ENCODE measurements at regions not wholly inside any gene's neighbourhood (a gene's known extent, or its start where the extent isn't known, plus 50 kb on each side); places are given as distances from the start of the nearest gene placed in this dataset.
"Not testable (repeated sequence)": the region's sequence is repeated elsewhere in the genome, so short reads cannot be mapped to it uniquely, and the experiment has no call there.

DNA sequence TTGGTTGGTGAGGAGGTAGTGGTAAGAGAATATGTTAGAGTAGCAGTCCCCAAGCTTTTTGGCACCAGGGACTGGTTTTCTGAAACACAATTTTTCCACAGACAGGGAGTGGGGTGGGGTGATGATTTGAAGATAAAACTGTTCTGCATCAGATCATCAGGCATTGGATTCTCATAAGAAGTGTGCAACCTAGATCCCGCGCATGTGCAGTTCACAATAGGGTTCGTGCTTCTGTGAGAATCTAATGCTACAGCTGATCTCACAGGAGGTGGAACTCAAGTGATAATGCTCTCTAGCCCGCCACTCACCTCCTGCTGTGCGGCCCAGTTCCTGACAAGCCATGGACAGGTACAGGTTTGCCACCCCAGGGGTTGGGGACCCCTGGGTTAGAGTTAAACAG, 423.3 kb downstream of the GPAT3 start:
- Histone ChIP-seq H3K27me3 (ENCODE audit: insufficient read depth, low read depth) (no peaks in the 10 kb centered on the region), H3K9me3 (ENCODE audit: insufficient read depth, low read depth) (no peaks in the 10 kb centered on the region), H3K9me2 (ENCODE audit: insufficient read depth) (no peaks in the 10 kb centered on the region), H3K36me3 (ENCODE audit: low read depth) (no peaks in the 10 kb centered on the region), H3K79me2 (ENCODE audit: low read depth) (no peaks in the 10 kb centered on the region), H4K20me1 (ENCODE audit: insufficient read depth) (no peaks in the 10 kb centered on the region), H3K4me3 (no peak overlapping the region), H3F3A (ENCODE audit: insufficient read depth, low read depth) (no peaks in the 10 kb centered on the region), H2AFZ (no peak overlapping the region), H3K4me1 (replicated peaks; ENCODE audit: insufficient read depth) (no peaks in the 10 kb centered on the region), H3K27ac (no peak overlapping the region), H3K4me2 (no peak overlapping the region)
- BruUV-seq (replicated peaks) = no TSS peak
- TF ChIP-seq EZH2 (IDR thresholded peaks at IDR 0.05; ENCODE audit: low read depth) = no peak
- TF ChIP-seq CTCF (conservative IDR thresholded peaks at IDR 0.05) = no peak
- no peak for DNase-seq
- POLR2A ChIA-PET (ENCODE audit: unreplicated experiment) = no interaction called here
- CTCF ChIA-PET = interaction anchor here (0.6 kb wide), 1 partner anchor 282 kb away, joined by 6 read pairs; no protein-coding TSS in a partner anchor
- intact Hi-C loops (cut with micrococcal nuclease; ENCODE audit: unreplicated experiment) = no loop called here

- TF ChIP-seq CTCF (conservative IDR thresholded peaks at IDR 0.05) (no peak), EZH2 (IDR thresholded peaks at IDR 0.05; ENCODE audit: low read depth) (no peak)
- H3K4me2 ChIP-seq = no peak overlapping the region
- no peak overlapping the region for H3K4me3 ChIP-seq
- no peaks in the 10 kb centered on the region for H3K9me2 ChIP-seq (ENCODE audit: insufficient read depth)
- H2AFZ ChIP-seq = no peak overlapping the region
- H3K4me1 ChIP-seq (replicated peaks; ENCODE audit: insufficient read depth) = no peaks in the 10 kb centered on the region
- intact Hi-C loops (cut with micrococcal nuclease; ENCODE audit: unreplicated experiment) = no loop called here
- H3F3A ChIP-seq (ENCODE audit: insufficient read depth, low read depth) = no peaks in the 10 kb centered on the region
- no peaks in the 10 kb centered on the region for H3K9me3 ChIP-seq (ENCODE audit: insufficient read depth, low read depth)
- H3K36me3 ChIP-seq (ENCODE audit: low read depth) = no peaks in the 10 kb centered on the region
- H3K27me3 ChIP-seq (ENCODE audit: insufficient read depth, low read depth) = no peaks in the 10 kb centered on the region
- no peaks in the 10 kb centered on the region for H3K79me2 ChIP-seq (ENCODE audit: low read depth)
- ChIA-PET POLR2A (ENCODE audit: unreplicated experiment) (no interaction called here), CTCF (no interaction called here)
- H4K20me1 ChIP-seq (ENCODE audit: insufficient read depth) = no peaks in the 10 kb centered on the region
- no peak overlapping the region for H3K27ac ChIP-seq
- DNase-seq = no peak
- BruUV-seq (replicated peaks) = no TSS peak
Observed at GRCh38 chr4:83947830-83948193, 411.9 kb downstream of the GPAT3 start.

- Histone ChIP-seq H3K36me3 (ENCODE audit: low read depth) (no peaks in the 10 kb centered on the region), H3K4me1 (replicated peaks; ENCODE audit: insufficient read depth) (no peaks in the 10 kb centered on the region), H3K27ac (no peak overlapping the region), H3F3A (ENCODE audit: insufficient read depth, low read depth) (no peaks in the 10 kb centered on the region), H3K4me2 (no peak overlapping the region), H3K9me2 (ENCODE audit: insufficient read depth) (no peaks in the 10 kb centered on the region), H3K79me2 (ENCODE audit: low read depth) (no peaks in the 10 kb centered on the region), H3K4me3 (no peak overlapping the region), H3K27me3 (ENCODE audit: insufficient read depth, low read depth) (no peaks in the 10 kb centered on the region), H2AFZ (no peak overlapping the region), H3K9me3 (ENCODE audit: insufficient read depth, low read depth) (no peaks in the 10 kb centered on the region), H4K20me1 (ENCODE audit: insufficient read depth) (no peaks in the 10 kb centered on the region)
- BruUV-seq (replicated peaks) = no TSS peak
- DNase-seq = no peak
- ChIA-PET POLR2A (ENCODE audit: unreplicated experiment) (no interaction called here), CTCF (no interaction called here)
- no peak for TF ChIP-seq EZH2 (IDR thresholded peaks at IDR 0.05; ENCODE audit: low read depth)
- no peak for TF ChIP-seq CTCF (conservative IDR thresholded peaks at IDR 0.05)
- intact Hi-C loops (cut with micrococcal nuclease; ENCODE audit: unreplicated experiment) = no loop called here
Observed at GRCh38 chr4:83947125-83947829, 411.4 kb downstream of the GPAT3 start.

- H3K36me3 ChIP-seq (ENCODE audit: low read depth); DNase-seq; H3K27me3 ChIP-seq (ENCODE audit: insufficient read depth, low read depth); intact Hi-C loops (cut with micrococcal nuclease; ENCODE audit: unreplicated experiment); CTCF ChIA-PET; H3K9me3 ChIP-seq (ENCODE audit: insufficient read depth, low read depth); H2AFZ ChIP-seq; H3K27ac ChIP-seq; BruUV-seq (replicated peaks); POLR2A ChIA-PET (ENCODE audit: unreplicated experiment); H3K4me2 ChIP-seq; H3K9me2 ChIP-seq (ENCODE audit: insufficient read depth); H3K79me2 ChIP-seq (ENCODE audit: low read depth); H3K4me3 ChIP-seq; H4K20me1 ChIP-seq (ENCODE audit: insufficient read depth); H3K4me1 ChIP-seq (replicated peaks; ENCODE audit: insufficient read depth); H3F3A ChIP-seq (ENCODE audit: insufficient read depth, low read depth): not testable (repeated sequence)
Observed at GRCh38 chr4:83943691-83944090, 407.8 kb downstream of the GPAT3 start.
